HL-60 (cell line): ENCODE measurements at regions not wholly inside any gene's neighbourhood (a gene's known extent, or its start where the extent isn't known, plus 50 kb on each side); places are given as distances from the start of the nearest gene placed in this dataset.

ENCODE experiments used
- CTCF ChIP-seq: IDR thresholded peaks from one replicate; pipeline ENCODE4 v1.5.1; 2011; ENCODE audit warnings: low read length, control low read depth, inconsistent platforms; ENCODE audit not compliant: insufficient read depth
- GABPA ChIP-seq: IDR thresholded peaks from 2 replicates; pipeline ENCODE4 v1.6.1; 2012; ENCODE audit warnings: low read depth
- POLR2AphosphoS5 ChIP-seq: IDR thresholded peaks from 2 replicates; pipeline ENCODE4 v1.6.1; 2012; ENCODE audit warnings: low read depth
- TF ChIP-seq, protein P1 (sequence below): IDR thresholded peaks from 2 replicates; pipeline ENCODE4 v1.6.1; 2012; ENCODE audit warnings: low read depth; ENCODE audit not compliant: insufficient replicate concordance

DNA sequence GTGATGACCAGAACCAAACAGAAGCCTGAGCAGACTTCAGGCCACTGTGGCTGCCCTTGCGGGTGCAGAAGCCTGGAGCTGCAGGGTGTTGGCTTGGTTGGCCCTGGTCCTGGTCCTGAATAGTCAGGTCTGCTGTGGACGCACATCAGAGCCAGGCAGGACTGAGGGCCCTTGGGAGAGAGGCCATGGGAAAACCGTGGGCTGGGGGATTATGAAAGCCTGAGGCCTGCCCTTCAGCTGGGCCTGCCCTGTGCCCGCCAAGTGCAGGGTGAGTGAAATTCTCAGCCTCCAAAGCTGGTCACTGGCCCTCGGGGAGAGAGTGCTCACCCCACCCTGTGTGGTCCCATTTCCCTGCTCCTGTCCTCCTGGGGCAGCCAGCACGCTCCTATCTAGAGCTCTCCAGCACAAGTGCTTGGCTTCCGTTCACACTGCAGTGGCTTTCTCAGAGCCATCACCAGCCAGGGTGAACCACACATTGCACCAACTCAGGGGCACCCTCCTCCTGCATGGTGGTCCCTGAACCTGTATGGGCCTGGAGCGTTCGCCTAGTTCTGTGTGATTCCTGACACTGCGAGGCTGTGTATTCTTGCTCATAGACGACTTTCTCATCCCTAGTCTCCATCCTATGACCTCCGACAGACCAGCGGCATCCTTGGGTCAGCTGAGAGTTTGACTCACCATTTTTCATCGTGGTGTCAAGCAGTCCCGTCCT, 146.1 kb downstream of the TTLL2 start:
- TF ChIP-seq CTCF = no peak
- TF ChIP-seq, protein P1, sequence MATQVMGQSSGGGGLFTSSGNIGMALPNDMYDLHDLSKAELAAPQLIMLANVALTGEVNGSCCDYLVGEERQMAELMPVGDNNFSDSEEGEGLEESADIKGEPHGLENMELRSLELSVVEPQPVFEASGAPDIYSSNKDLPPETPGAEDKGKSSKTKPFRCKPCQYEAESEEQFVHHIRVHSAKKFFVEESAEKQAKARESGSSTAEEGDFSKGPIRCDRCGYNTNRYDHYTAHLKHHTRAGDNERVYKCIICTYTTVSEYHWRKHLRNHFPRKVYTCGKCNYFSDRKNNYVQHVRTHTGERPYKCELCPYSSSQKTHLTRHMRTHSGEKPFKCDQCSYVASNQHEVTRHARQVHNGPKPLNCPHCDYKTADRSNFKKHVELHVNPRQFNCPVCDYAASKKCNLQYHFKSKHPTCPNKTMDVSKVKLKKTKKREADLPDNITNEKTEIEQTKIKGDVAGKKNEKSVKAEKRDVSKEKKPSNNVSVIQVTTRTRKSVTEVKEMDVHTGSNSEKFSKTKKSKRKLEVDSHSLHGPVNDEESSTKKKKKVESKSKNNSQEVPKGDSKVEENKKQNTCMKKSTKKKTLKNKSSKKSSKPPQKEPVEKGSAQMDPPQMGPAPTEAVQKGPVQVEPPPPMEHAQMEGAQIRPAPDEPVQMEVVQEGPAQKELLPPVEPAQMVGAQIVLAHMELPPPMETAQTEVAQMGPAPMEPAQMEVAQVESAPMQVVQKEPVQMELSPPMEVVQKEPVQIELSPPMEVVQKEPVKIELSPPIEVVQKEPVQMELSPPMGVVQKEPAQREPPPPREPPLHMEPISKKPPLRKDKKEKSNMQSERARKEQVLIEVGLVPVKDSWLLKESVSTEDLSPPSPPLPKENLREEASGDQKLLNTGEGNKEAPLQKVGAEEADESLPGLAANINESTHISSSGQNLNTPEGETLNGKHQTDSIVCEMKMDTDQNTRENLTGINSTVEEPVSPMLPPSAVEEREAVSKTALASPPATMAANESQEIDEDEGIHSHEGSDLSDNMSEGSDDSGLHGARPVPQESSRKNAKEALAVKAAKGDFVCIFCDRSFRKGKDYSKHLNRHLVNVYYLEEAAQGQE = no peak
- TF ChIP-seq POLR2AphosphoS5 = no peak
- TF ChIP-seq GABPA = no peak
